ENCODE measurements at regions not wholly inside any gene's neighbourhood (a gene's known extent, or its start where the extent isn't known, plus 50 kb on each side); places are given as distances from the start of the nearest gene placed in this dataset.

GRCh38 chr11:15617126-15617525, 502.4 kb downstream of the INSC start:
- CTCF ChIA-PET, result no interaction called here
- no peak overlapping the region for H3K27ac Mint-ChIP-seq
- POLR2A ChIA-PET, result no interaction called here
- no peak overlapping the region for H3K4me3 Mint-ChIP-seq
- no peaks in the 10 kb centered on the region for H3K36me3 Mint-ChIP-seq (ENCODE audit: low read depth)
- H3K9me3 Mint-ChIP-seq, result no peaks in the 10 kb centered on the region
- H3K27me3 Mint-ChIP-seq, result peaks cover 2% of the 10 kb centered on the region
- H3K4me1 Mint-ChIP-seq, result no peaks in the 10 kb centered on the region
- no peak for DNase-seq

DNA sequence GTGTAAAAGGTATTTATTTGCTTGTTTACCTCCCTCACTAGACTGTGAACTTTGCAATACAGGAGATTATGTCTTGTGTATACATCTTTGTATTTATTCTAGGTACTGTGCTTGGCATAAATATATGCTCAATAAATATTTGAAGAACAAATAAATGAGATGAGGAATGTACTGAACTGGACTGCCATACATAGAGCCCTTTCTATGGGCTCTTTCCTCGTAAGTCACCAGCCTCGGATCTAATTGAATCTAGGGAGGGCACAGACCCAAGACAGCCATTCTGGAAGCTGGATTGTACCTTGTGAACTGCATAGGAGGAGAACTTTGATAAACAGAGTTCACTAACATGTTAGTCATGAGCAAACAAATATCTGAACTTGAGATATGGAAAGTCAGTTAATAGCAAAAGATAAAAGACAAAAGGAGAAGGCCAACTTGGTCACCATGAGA, 503.9 kb downstream of the INSC start:
- Mint-ChIP-seq H3K4me1 (no peaks in the 10 kb centered on the region), H3K27me3 (peaks cover 2% of the 10 kb centered on the region), H3K9me3 (no peaks in the 10 kb centered on the region), H3K4me3 (no peak overlapping the region), H3K36me3 (ENCODE audit: low read depth) (no peaks in the 10 kb centered on the region), H3K27ac (no peak overlapping the region)
- POLR2A ChIA-PET, result no interaction called here
- no peak for DNase-seq
- CTCF ChIA-PET, result no interaction called here

- CTCF ChIA-PET, result no interaction called here
- Mint-ChIP-seq H3K9me3 (no peaks in the 10 kb centered on the region), H3K27me3 (peaks cover 2% of the 10 kb centered on the region), H3K4me3 (no peak overlapping the region), H3K27ac (no peak overlapping the region), H3K4me1 (no peaks in the 10 kb centered on the region), H3K36me3 (ENCODE audit: low read depth) (no peaks in the 10 kb centered on the region)
- DNase-seq, result no peak
- POLR2A ChIA-PET, result no interaction called here
Observed at GRCh38 chr11:15621565-15621964, 506.8 kb downstream of the INSC start.

DNA sequence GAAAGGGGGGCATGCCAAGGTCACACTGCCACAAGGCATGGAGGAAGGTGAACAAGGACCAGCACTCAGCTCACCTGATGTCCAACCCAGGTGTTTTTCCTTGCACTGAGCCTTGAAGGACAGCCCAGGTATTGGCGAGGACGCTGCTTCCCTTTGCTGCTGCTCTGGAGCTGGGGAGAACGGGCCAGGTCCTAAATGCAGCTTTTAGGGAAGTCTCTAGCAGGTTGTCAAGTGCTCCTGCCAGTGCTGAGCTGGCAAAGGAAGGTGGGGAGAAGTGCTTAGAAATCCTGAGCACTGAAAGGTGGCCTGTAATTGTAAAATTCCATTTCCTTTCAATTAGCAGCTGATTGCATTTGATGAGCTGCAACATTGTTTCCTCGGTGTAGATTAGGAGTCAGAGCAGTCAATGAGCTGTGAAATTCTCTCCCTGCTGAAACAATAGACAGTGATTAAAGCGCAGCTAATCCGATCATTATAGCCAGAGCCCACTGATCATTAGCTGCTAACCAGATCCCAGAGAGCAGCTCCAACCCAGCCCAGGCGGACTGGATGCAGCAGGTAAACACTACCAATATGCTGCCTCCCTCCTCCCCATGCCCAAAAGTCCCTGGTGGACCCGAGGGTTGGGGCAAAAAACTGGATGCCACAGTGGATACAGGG, 507.6 kb downstream of the INSC start:
- H3K36me3 Mint-ChIP-seq (ENCODE audit: low read depth), result no peaks in the 10 kb centered on the region

DNA sequence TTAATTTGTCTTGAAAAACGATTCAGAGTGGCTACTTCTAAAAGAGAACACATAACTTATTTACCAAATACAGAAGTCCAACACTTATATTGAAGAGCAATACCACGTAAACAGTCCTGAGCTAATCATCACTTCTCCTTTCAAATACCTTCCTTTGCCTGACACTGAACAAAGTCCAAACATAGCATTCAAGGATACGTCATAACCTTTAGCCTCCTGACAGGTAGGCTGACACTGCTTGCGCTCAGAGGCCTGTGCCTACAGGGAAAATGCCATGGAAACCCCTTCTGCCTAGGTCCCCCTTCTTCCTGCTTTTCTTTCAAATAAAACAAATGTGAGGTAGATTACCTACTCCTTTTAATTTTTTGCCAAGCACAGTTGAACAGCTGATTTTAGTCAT, 510.0 kb downstream of the INSC start:
- H3K27me3 Mint-ChIP-seq, result no peaks in the 10 kb centered on the region
- DNase-seq, result no peak
- POLR2A ChIA-PET, result no interaction called here
- no peak overlapping the region for H3K4me3 Mint-ChIP-seq
- no peaks in the 10 kb centered on the region for H3K4me1 Mint-ChIP-seq
- CTCF ChIA-PET, result interaction anchor here (0.6 to 1.1 kb wide), 2 partner anchors 25 to 1734 kb away, joined by 3 read pairs; no protein-coding TSS in a partner anchor
- H3K36me3 Mint-ChIP-seq (ENCODE audit: low read depth), result no peaks in the 10 kb centered on the region
- no peak overlapping the region for H3K27ac Mint-ChIP-seq
- H3K9me3 Mint-ChIP-seq, result no peaks in the 10 kb centered on the region

More for the DNA sequence above, 507.6 kb downstream of the INSC start:
- CTCF ChIA-PET, result no interaction called here
- Mint-ChIP-seq H3K4me3 (no peak overlapping the region), H3K9me3 (no peaks in the 10 kb centered on the region), H3K4me1 (no peaks in the 10 kb centered on the region), H3K27me3 (peaks cover 2% of the 10 kb centered on the region), H3K27ac (no peak overlapping the region)
- no peak for DNase-seq
- POLR2A ChIA-PET, result no interaction called here

DNA sequence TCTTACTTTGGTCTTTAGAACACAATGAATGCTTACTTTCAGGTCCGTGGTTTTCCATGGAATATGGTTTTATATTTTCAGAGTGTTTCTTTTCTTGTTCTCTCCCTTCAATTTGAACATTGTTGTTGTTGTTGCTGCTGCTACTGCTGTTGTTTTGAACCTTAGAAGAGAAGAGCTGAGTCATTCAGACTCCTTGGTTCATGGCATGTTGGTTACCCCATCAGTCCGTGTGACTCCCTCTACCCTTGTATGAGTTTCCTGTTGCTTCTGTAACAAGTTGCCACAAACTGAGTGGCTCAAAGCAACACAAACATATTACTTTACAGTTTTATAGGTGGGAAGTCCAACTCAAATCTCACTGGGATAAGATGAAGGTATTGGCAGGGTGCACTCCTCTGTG, 511.0 kb downstream of the INSC start:
- no peak for DNase-seq
- no peaks in the 10 kb centered on the region for H3K36me3 Mint-ChIP-seq (ENCODE audit: low read depth)
- POLR2A ChIA-PET, result no interaction called here
- H3K27me3 Mint-ChIP-seq, result no peaks in the 10 kb centered on the region
- H3K4me1 Mint-ChIP-seq, result no peaks in the 10 kb centered on the region
- no peak overlapping the region for H3K27ac Mint-ChIP-seq
- no peak overlapping the region for H3K4me3 Mint-ChIP-seq
- CTCF ChIA-PET, result no interaction called here
- no peaks in the 10 kb centered on the region for H3K9me3 Mint-ChIP-seq

DNA sequence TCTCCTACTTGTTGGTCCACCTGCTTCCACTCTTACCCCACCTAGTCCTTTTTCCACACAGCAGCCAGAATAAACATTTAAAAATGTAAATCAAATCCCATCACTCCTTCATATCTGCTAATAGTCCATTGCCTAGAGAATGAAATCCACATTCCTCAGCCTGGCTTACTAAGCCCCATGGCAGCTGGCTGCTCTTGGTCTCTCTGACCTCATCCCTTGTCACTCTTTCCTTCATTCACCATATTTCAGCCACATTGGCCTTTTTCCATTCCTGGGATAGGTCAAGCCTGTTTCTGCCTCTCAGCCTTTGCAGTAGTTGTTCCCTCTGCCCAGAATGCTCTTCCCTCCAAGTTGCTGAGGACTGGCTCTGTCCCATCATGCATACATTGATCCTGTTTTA, 512.8 kb downstream of the INSC start:
- Mint-ChIP-seq H3K4me3 (no peak overlapping the region), H3K9me3 (no peaks in the 10 kb centered on the region), H3K27me3 (no peaks in the 10 kb centered on the region), H3K36me3 (ENCODE audit: low read depth) (no peaks in the 10 kb centered on the region), H3K4me1 (no peaks in the 10 kb centered on the region), H3K27ac (no peak overlapping the region)
- CTCF ChIA-PET, result no interaction called here
- no peak for DNase-seq
- POLR2A ChIA-PET, result no interaction called here

GRCh38 chr11:15629690-15630321, 515.1 kb downstream of the INSC start:
- ChIA-PET CTCF (interaction anchor here (1.8 kb wide), 1 partner anchor 20 kb away, joined by 6 read pairs; no protein-coding TSS in a partner anchor), POLR2A (no interaction called here)
- H3K4me3 Mint-ChIP-seq, result no peak overlapping the region
- no peak overlapping the region for H3K27ac Mint-ChIP-seq
- no peaks in the 10 kb centered on the region for H3K27me3 Mint-ChIP-seq
- no peaks in the 10 kb centered on the region for H3K36me3 Mint-ChIP-seq (ENCODE audit: low read depth)
- peaks cover 3% of the 10 kb centered on the region for H3K9me3 Mint-ChIP-seq
- no peaks in the 10 kb centered on the region for H3K4me1 Mint-ChIP-seq
- peak; percentile 6 for DNase-seq

DNA sequence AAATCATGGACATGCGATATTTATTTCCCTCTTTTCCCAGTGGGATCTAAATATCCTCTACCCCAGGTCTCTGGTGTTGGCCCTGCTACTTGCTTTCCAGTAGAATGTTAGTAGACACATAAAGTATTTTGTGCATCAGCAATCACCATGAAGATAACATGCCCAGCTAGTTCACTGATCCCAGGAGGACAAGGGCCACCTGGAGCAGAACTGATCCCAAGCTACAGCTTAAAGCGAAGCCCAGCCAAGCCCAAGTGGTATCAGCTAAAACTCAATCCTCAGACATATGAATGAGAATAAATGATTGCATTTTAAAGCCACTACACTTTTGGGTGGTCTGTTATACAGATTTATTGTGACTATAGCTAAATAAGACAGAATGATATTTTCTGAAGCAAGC, 516.2 kb downstream of the INSC start:
- CTCF ChIA-PET, result interaction anchor here (1.8 kb wide), 1 partner anchor 19 kb away, joined by 6 read pairs; no protein-coding TSS in a partner anchor
- POLR2A ChIA-PET, result no interaction called here
- Mint-ChIP-seq H3K4me1 (no peaks in the 10 kb centered on the region), H3K9me3 (peaks cover 3% of the 10 kb centered on the region), H3K36me3 (ENCODE audit: low read depth) (no peaks in the 10 kb centered on the region), H3K27me3 (no peaks in the 10 kb centered on the region), H3K4me3 (no peak overlapping the region), H3K27ac (no peak overlapping the region)
- DNase-seq, result no peak

DNA sequence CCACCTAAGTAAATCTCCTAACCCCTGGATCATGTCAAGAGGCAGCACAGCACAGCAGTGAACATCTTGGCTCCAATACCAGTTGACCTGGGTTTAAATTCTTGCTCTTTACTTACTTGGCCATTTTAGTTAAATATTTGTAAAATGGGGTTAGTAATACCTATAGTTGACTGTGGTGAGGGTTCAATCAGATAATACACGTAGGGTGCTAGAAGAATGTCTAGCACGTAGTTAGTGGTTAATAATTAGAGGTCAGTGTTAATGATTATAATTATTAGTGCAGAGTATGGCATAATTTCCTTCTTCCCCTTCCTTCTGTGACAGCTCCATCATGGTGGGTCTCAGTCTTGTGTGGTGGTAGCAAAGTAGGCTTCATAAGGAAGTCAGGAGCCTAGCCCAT, 520.8 kb downstream of the INSC start:
- Mint-ChIP-seq H3K36me3 (ENCODE audit: low read depth) (no peaks in the 10 kb centered on the region), H3K4me1 (no peaks in the 10 kb centered on the region), H3K27ac (no peak overlapping the region), H3K4me3 (no peak overlapping the region), H3K27me3 (no peaks in the 10 kb centered on the region), H3K9me3 (peaks cover 3% of the 10 kb centered on the region)
- DNase-seq, result no peak
- ChIA-PET POLR2A (no interaction called here), CTCF (no interaction called here)

- CTCF ChIA-PET, result no interaction called here
- no peak overlapping the region for H3K27ac Mint-ChIP-seq
Observed at GRCh38 chr11:15636521-15637089, 521.9 kb downstream of the INSC start.

DNA sequence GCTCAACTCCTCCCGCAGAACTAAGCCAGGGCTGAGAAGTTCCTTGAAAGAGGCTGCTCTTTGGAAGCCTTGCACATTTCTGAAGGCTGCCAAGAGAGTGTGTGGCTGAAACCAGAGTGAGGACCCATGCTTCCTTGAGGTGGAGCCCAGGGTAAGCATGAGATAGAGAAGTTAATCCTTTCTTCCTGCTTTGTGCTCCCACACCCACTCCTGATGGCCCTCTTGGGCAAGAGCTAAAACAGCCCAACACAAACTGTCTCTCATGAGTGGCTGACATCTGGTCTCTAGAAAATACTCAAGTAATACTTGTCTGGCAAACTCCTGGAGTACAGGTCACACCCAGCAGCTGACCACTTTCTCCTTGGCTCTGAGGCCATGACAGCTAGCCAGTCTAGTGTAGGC, 523.7 kb downstream of the INSC start:
- no peaks in the 10 kb centered on the region for H3K4me1 Mint-ChIP-seq
- no peaks in the 10 kb centered on the region for H3K27me3 Mint-ChIP-seq
- POLR2A ChIA-PET, result no interaction called here
- CTCF ChIA-PET, result no interaction called here
- H3K27ac Mint-ChIP-seq, result no peak overlapping the region
- DNase-seq, result no peak
- H3K4me3 Mint-ChIP-seq, result no peak overlapping the region
- H3K36me3 Mint-ChIP-seq (ENCODE audit: low read depth), result no peaks in the 10 kb centered on the region
- H3K9me3 Mint-ChIP-seq, result peaks cover 3% of the 10 kb centered on the region

More at GRCh38 chr11:15636521-15637089, 521.9 kb downstream of the INSC start:
- Mint-ChIP-seq H3K4me1 (no peaks in the 10 kb centered on the region), H3K4me3 (no peak overlapping the region), H3K9me3 (peaks cover 3% of the 10 kb centered on the region), H3K27me3 (no peaks in the 10 kb centered on the region), H3K36me3 (ENCODE audit: low read depth) (no peaks in the 10 kb centered on the region)
- POLR2A ChIA-PET, result no interaction called here
- no peak for DNase-seq

DNA sequence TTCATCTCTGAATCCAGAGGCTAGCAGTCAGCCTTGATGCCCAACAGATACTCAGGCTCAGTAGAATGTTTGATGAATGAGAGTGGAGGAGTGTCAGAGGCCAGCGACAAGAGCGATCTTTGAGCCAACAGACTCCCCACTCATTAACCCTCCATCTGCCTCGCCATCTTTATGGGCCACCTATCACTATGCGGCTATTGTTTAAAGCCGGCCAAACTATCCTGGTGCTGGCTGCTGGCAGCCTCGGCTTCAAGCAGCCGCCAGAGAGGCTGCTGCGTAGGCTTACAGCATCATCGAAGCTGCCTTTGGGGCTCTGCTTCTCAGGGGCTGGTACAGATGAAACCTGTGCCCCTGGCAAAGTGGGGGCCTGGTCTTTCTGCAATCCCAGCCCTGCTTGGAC, 525.6 kb downstream of the INSC start:
- Mint-ChIP-seq H3K27ac (no peak overlapping the region), H3K4me3 (no peak overlapping the region), H3K36me3 (ENCODE audit: low read depth) (no peaks in the 10 kb centered on the region), H3K4me1 (no peaks in the 10 kb centered on the region), H3K9me3 (no peaks in the 10 kb centered on the region), H3K27me3 (no peaks in the 10 kb centered on the region)
- no peak for DNase-seq
- ChIA-PET POLR2A (no interaction called here), CTCF (no interaction called here)

All from activated CD4-positive, alpha-beta T cell treated with anti-CD3 and anti-CD28 coated beads, Interleukin-2, amount 10 ng/mL, durations not matched to agents 7 days and 5 days (primary cell).